ENCODE measurements at regions not wholly inside any gene's neighbourhood (a gene's known extent, or its start where the extent isn't known, plus 50 kb on each side); places are given as distances from the start of the nearest gene placed in this dataset. TPM values are rescaled to one million over a fixed set of nuclear protein-coding genes. Genes with fewer than 3 reads are reported as not detected.

DNA sequence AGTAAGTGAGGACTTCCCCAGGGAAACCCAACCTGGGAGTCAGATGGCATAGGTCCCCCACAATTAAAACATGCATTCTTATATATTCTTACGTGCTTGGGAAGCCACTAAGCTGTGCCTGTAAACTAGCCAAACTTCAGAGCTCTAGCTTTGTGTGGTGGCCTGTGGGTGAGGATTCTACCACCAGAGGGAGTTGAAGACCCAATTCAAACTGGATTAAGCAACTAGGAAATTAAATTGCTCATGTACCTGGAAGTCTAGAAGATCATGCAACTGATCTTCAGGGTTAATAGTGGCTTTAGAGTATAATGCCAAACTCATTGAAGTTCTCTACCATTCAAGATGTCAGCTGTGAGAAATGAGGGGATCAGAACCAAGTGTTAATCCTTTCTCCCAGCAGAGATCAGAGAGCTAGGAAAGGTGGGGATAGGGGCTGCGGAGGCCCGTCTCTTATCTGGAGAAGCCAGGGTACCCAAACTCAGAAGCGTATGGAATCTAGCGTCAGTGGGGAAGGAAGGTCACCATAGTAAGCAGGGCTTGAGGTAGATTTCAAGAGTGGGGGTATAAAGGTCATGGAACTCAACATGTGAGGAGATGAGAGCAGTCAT is 53.2 kb upstream of the CCDC85A start:
- DNase-seq (ENCODE audit: missing footprints), result no peak
- ATAC-seq, result no peak
- intact Hi-C loops (cut with DNase I), result no loop called here

GRCh38 chr2:56132138-56132537 is 51.7 kb upstream of the CCDC85A start:
- DNase-seq (ENCODE audit: missing footprints) (no peak), ATAC-seq (no peak)
- intact Hi-C loops (cut with DNase I), result loop anchor here (2.0 kb wide), 1 partner anchor 413 kb away; no protein-coding TSS in a partner anchor

DNA sequence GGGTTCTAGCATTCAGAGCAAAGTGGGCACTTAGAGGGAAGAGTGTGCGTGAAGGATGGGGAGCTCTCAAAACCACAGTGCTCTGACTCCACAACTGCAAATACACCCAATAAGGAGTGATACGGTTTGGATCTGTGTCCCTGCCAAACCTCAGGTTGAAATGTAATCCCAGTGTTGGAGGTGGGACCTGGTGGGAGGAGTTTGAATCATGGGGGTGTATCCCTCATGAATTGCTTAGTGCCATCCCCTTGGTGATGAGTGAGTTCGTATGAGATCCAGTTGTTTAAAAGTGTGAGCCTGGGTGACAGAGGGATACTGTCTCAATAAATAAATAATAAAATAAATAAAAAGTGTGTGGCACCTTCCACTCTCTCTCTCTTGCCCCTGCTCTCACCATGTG is 50.3 kb upstream of the CCDC85A start:
- DNase-seq (ENCODE audit: missing footprints), result no peak
- intact Hi-C loops (cut with DNase I), result loop anchor here (2.0 kb wide), 1 partner anchor 415 kb away; no protein-coding TSS in a partner anchor
- no peak for ATAC-seq

DNA sequence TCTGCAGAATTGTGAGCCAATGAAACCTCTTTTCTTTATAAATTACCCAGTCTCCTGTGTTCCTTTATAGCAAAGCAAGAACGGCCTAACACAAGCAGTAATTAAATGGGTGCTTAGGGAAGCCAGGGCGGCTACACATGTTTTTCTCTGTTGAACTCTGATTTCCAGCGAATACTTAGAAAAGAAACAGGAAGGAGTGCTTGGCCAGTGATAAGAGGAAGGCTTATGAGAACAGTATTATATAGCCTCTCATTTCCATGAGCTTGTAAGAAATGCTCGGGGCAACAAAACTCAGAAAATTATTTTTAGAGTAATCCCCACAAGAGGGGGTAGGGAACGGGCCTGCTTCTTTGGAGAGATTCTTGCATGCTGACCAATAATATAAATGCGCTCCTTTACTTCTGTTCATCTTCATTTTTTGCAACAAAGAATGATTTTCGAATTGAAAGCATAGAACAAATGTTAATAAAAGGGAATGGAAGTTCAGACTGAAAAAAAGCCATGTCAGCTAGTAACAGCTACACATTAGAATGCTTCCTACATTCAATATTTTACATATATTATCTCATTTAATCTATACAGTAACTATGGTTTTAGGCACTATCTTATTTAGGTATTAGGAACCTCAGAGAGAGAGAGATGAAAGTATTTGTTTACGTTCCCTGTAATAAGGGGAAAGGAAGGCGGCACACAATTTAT is 49.7 kb upstream of the CCDC85A start:
- DNase-seq (ENCODE audit: missing footprints) (no peak), ATAC-seq (no peak)
- intact Hi-C loops (cut with DNase I), result loop anchor here (2.0 kb wide), 1 partner anchor 415 kb away; no protein-coding TSS in a partner anchor

Small RNAs in the stretch of these regions (microRNA-seq; reads per million reads assigned to microRNA genes)
- gene MIR216A (not detected), gene MIR216B (not detected), gene MIR217 (not detected)
